PC-3 (cell line): ENCODE measurements at regions not wholly inside any gene's neighbourhood (a gene's known extent, or its start where the extent isn't known, plus 50 kb on each side); places are given as distances from the start of the nearest gene placed in this dataset.

Experiments used
- EZH2 ChIP-seq: fragments of 300-600 bp; sonication (generic); IDR thresholded peaks from one replicate; pipeline ENCODE4 v1.6.1; 2017; ENCODE audit warnings: antibody characterized with exemption, mild to moderate bottlenecking, low read length; ENCODE audit not compliant: unreplicated experiment
- TF ChIP-seq, protein P1 (sequence below): fragments of 300-600 bp; sonication (generic); conservative IDR thresholded peaks from 2 replicates; pipeline ENCODE4 v1.5.1; 2017; ENCODE audit warnings: antibody characterized with exemption, low read depth, mild to moderate bottlenecking, low read length

- TF ChIP-seq, protein P1, sequence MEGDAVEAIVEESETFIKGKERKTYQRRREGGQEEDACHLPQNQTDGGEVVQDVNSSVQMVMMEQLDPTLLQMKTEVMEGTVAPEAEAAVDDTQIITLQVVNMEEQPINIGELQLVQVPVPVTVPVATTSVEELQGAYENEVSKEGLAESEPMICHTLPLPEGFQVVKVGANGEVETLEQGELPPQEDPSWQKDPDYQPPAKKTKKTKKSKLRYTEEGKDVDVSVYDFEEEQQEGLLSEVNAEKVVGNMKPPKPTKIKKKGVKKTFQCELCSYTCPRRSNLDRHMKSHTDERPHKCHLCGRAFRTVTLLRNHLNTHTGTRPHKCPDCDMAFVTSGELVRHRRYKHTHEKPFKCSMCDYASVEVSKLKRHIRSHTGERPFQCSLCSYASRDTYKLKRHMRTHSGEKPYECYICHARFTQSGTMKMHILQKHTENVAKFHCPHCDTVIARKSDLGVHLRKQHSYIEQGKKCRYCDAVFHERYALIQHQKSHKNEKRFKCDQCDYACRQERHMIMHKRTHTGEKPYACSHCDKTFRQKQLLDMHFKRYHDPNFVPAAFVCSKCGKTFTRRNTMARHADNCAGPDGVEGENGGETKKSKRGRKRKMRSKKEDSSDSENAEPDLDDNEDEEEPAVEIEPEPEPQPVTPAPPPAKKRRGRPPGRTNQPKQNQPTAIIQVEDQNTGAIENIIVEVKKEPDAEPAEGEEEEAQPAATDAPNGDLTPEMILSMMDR = no peak
- no peak for TF ChIP-seq EZH2
Observed at GRCh38 chr1:181262069-181262468, 173.6 kb downstream of the IER5 start.
